ENCODE measurements at regions not wholly inside any gene's neighbourhood (a gene's known extent, or its start where the extent isn't known, plus 50 kb on each side); places are given as distances from the start of the nearest gene placed in this dataset.

- H2AK9ac ChIP-seq (replicated peaks; ENCODE audit: low read depth, low read length, poor library complexity): no peak overlapping the region
- no peak overlapping the region for H3K56ac ChIP-seq (ENCODE audit: extremely low read depth, insufficient read depth, low read length)
- TF ChIP-seq MAZ (IDR thresholded peaks at IDR 0.05; ENCODE audit: borderline replicate concordance, low read depth, low read length) (no peak), NFE2L2 (IDR thresholded peaks at IDR 0.05; ENCODE audit: low read depth, low read length) (no peak)
- peaks cover 21% of the 10 kb centered on the region for H3K9me1 ChIP-seq (ENCODE audit: insufficient read depth, low read length)
- 0 out of 2 replicates have a peak overlapping the region, but pooled peaks have one; percentile 56 for H2BK20ac ChIP-seq (ENCODE audit: low read depth, low read length)
- H2BK120ac ChIP-seq (ENCODE audit: low read depth, low read length): no peak overlapping the region
- no peak overlapping the region for H2BK5ac ChIP-seq (ENCODE audit: low read depth, low read length, poor library complexity, severe bottlenecking)
- no peak overlapping the region for H3K14ac ChIP-seq (replicated peaks; ENCODE audit: low read depth, low read length)
- no peak overlapping the region for H3K27ac ChIP-seq (ENCODE audit: insufficient read depth, low read length)
- no peak overlapping the region for H3K9ac ChIP-seq (ENCODE audit: low read depth, low read length)
- ATAC-seq (ENCODE audit: low read depth) (no peak), DNase-seq (no peak)
- H3K23ac ChIP-seq (ENCODE audit: low read depth, low read length): no peak overlapping the region
- ChIA-PET CTCF (no interaction called here), POLR2A (ENCODE audit: unreplicated experiment) (no interaction called here)
- no peaks in the 10 kb centered on the region for H3K27me3 ChIP-seq (ENCODE audit: control insufficient read depth, insufficient read depth, low read length)
- no peak overlapping the region for H3K4ac ChIP-seq (ENCODE audit: low read depth, low read length)
- H3K9me3 ChIP-seq (ENCODE audit: control insufficient read depth, insufficient read depth, low read length): no peaks in the 10 kb centered on the region; the same call in 1 of the 2 replicates
- no peaks in the 10 kb centered on the region for H4K20me1 ChIP-seq (ENCODE audit: insufficient read depth, low read length)
- no peaks in the 10 kb centered on the region for H3K79me1 ChIP-seq (ENCODE audit: low read depth in 1 of 2, low read length in 2 of 2)
- no peak overlapping the region for H3K4me3 ChIP-seq (ENCODE audit: insufficient read depth, low read depth, low read length)
- H2AFZ ChIP-seq (replicated peaks; ENCODE audit: low read length, poor library complexity): no peak overlapping the region
- H2BK15ac ChIP-seq (ENCODE audit: low read depth, low read length): no peak overlapping the region
- intact Hi-C loops (cut with micrococcal nuclease) (loop anchor here (10.0 kb wide), 1 partner anchor 626 kb away; no protein-coding TSS in a partner anchor), dilution Hi-C loops (cut with HindIII; ENCODE audit: low sequenced_read_pairs, unreplicated experiment) (no loop called here), in situ Hi-C loops (cut with MboI; ENCODE audit: low sequenced_read_pairs) (loop anchor here (10.0 kb wide), 1 partner anchor 496 kb away; no protein-coding TSS in a partner anchor)
- no peak overlapping the region for H4K91ac ChIP-seq (ENCODE audit: insufficient read depth, low read depth, low read length)
- BruUV-seq (replicated peaks): no TSS peak
- peaks cover 18% of the 10 kb centered on the region for H3K4me1 ChIP-seq (ENCODE audit: control insufficient read depth, insufficient read depth, low read length)
- no peak overlapping the region for H4K8ac ChIP-seq (ENCODE audit: low read depth in 2 of 2, low read length in 2 of 2)
- no peak overlapping the region for H3K4me2 ChIP-seq (ENCODE audit: low read depth, low read length)
- H4K5ac ChIP-seq (ENCODE audit: low read depth, low read length): no peak overlapping the region
- no peaks in the 10 kb centered on the region for H3K36me3 ChIP-seq (ENCODE audit: control insufficient read depth, insufficient read depth, low read length)
- H2AK5ac ChIP-seq (ENCODE audit: low read depth, low read length): no peak overlapping the region
- H3K18ac ChIP-seq (ENCODE audit: low read depth, low read length): no peak overlapping the region
Observed at GRCh38 chr14:55848964-55849363, 269.0 kb downstream of the KTN1 start.
